RWPE1 (cell line): ENCODE measurements at regions not wholly inside any gene's neighbourhood (a gene's known extent, or its start where the extent isn't known, plus 50 kb on each side); places are given as distances from the start of the nearest gene placed in this dataset.
A peak's percentile ranks its signal among the peaks of the same experiment; 100 is the strongest.

Source experiments
- CTCF ChIA-PET: fragments of 350-600 bp; sonication (Branson Sonifier 250); formaldehyde crosslinking; extraction: SDS; loops from one replicate; lab custom pipeline; 2021; lab: Yijun Ruan, JAX
- POLR2A ChIA-PET: fragments of 400-600 bp; formaldehyde crosslinking; extraction: SDS; loops from one replicate; lab custom pipeline; 2020; ENCODE audit warnings: antibody characterized with exemption; ENCODE audit not compliant: low non-redundant PET; lab: Yijun Ruan, JAX
- DNase-seq: peaks from one replicate; pipeline ENCODE4 v3.0.0; 2012; ENCODE audit warnings: low spot score
- H3K27ac ChIP-seq: fragments of 450-650 bp; 2 replicates; pipeline ENCODE4 v1.5.1; 2017
- CTCF ChIP-seq: fragments of 450-650 bp; conservative IDR thresholded peaks from 2 replicates; pipeline ENCODE4 v1.5.1; 2017; ENCODE audit warnings: low read depth, mild to moderate bottlenecking

DNA sequence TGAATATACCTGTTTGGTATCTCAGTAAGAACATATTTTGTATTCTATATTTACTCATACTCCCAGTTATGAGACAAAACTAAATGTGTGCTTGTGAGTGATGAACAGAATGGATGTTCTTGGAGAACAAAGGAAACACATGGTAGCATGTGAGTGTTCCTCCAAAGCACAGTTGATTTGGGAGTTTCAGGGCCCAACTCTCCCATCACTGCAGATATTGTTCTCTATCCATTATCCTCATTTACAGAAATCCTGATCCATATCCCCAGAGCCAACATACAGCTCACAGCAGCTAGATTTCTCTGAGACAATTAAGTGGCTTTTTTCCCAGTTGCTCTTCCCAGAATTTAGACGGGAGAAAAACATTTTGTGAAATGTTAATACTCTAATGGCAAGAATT lies 75.6 kb upstream of the MAPRE2 start:
- POLR2A ChIA-PET, result no interaction called here
- H3K27ac ChIP-seq, result no peak overlapping the region
- DNase-seq, result no peak
- CTCF ChIA-PET, result no interaction called here
- TF ChIP-seq CTCF, result no peak

DNA sequence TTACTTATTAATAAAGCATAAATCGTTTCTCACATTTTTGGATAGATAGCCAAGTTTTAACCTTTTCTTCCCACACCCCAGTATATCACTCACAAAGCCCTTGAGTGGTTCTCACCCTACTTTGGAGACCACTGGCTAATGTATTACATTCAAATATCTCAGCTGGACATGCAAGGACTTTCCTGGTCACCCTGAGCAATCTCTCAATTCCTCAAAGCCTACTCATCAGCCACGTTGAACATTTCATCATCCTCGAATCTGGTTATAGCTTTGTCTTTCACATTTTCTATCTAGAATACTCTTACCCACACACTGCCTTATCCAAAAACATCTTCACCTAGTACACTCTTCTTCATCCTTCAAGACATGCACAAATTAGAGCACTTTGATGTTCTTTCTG lies 71.1 kb upstream of the MAPRE2 start:
- CTCF ChIA-PET, result no interaction called here
- POLR2A ChIA-PET, result no interaction called here
- DNase-seq, result no peak
- TF ChIP-seq CTCF, result no peak
- no peak overlapping the region for H3K27ac ChIP-seq

- peak; percentile 5 for DNase-seq
- CTCF ChIA-PET, result no interaction called here
- H3K27ac ChIP-seq, result no peak overlapping the region
- no peak for TF ChIP-seq CTCF
- POLR2A ChIA-PET, result no interaction called here
Measured at GRCh38 chr18:34971313-34971712, 69.9 kb upstream of the MAPRE2 start.

DNA sequence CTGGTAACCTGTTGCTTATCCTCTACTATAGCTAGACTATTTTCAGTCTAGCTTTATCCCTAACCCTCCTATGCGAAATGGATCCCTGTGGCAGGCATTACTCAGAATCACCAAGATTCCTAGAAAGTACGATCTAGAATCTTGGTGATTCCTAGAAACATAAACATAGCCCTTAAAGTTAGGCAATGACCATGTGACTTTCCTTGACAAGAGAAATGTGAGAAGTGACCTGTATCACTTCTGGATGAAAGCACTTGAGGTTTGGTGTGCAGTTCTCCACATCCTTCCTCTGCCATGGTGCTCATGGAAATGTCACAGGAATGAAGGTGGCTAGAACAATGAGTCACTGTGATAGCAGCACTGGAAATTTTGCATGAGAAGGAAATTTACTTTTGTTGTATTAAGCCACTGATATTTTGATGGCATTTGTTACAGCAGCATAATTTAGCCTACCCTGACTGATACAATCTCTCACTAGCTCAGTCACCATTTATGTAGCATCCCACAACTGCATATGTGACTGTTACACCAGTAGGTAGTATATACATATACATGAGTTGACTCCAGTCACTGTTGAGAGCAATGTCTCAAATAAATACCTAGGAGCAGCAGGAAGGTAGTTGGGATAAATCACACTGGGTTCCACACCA lies 68.3 kb upstream of the MAPRE2 start:
- POLR2A ChIA-PET, result no interaction called here
- CTCF ChIA-PET, result interaction anchor here (0.5 kb wide), 1 partner anchor 414 kb away, joined by 3 read pairs; no protein-coding TSS in a partner anchor
- DNase-seq, result no peak
- no peak overlapping the region for H3K27ac ChIP-seq
- TF ChIP-seq CTCF, result no peak

DNA sequence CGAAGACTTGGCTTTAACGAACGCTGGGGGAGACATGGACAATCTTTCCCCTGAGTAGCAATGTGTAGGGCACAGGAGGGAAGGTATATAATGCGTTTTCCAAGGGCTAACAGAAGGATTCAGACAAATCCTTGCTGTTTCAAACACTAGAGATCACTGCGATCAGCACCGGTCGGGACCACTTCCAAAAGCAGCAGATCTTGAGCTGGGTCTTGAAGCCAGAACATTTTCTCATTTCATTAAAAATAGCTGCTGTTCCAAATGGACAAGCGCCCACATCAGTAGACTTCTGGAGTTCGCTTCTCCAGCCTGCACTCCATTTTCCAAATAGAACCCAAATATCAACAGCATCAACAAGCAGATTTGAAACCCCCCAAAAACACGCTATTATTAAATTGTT lies 65.1 kb upstream of the MAPRE2 start:
- POLR2A ChIA-PET, result no interaction called here
- H3K27ac ChIP-seq, result no peak overlapping the region
- no peak for DNase-seq
- CTCF ChIA-PET, result no interaction called here
- TF ChIP-seq CTCF, result no peak

GRCh38 chr18:34976534-34976898 lies 64.7 kb upstream of the MAPRE2 start:
- DNase-seq, result no peak
- H3K27ac ChIP-seq, result no peak overlapping the region
- ChIA-PET CTCF (no interaction called here), POLR2A (no interaction called here)
- TF ChIP-seq CTCF, result no peak
